ENCODE measurements at regions not wholly inside any gene's neighbourhood (a gene's known extent, or its start where the extent isn't known, plus 50 kb on each side); places are given as distances from the start of the nearest gene placed in this dataset.

DNA sequence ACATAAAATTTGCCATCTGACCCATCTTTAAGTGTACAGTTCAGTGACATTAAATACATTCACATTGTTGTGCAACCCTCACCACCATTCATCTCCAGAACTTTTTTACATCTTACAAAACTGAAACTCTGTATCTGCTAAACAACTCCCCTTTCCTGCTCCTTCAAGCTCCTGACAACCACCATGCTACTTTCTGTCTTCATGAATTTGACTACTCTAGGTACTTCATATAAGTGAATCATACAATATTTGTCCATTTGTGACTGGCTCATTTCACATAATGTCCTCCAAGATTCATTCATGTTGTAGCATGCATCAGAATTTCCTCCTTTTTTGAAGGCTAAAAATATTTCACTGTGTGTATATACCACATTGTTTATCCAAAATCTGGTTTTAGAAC lies 86.9 kb upstream of the SMLR1 start:
- Histone ChIP-seq H3K4me3 (no peak overlapping the region), H4K20me1 (replicated peaks; ENCODE audit: control insufficient read depth, insufficient read depth, low read length) (no peaks in the 10 kb centered on the region), H3K4me1 (replicated peaks in 1 of 2; ENCODE audit: control insufficient read depth in 2 of 2, insufficient read depth in 2 of 2, low read length in 2 of 2) (no peaks in the 10 kb centered on the region), H3K4me2 (ENCODE audit: insufficient read depth, low read length) (no peak overlapping the region), H3K36me3 (ENCODE audit: control insufficient read depth, insufficient read depth, low read length) (no peaks in the 10 kb centered on the region), H3K27me3 (ENCODE audit: control insufficient read depth in 2 of 2, insufficient read depth in 2 of 2, low read length in 2 of 2) (no peaks in the 10 kb centered on the region), H2AFZ (ENCODE audit: low read depth, low read length) (no peak overlapping the region), H3K79me2 (ENCODE audit: control insufficient read depth, insufficient read depth, low read length) (no peaks in the 10 kb centered on the region), H3K9ac (ENCODE audit: insufficient read depth in 1 of 2, low read depth in 2 of 2, low read length in 2 of 2) (no peak overlapping the region), H3K9me1 (ENCODE audit: control insufficient read depth, insufficient read depth, low read length) (no peaks in the 10 kb centered on the region), H3K27ac (ENCODE audit: extremely low read depth, low read depth, low read length) (no peak overlapping the region), H3K9me3 (replicated peaks; ENCODE audit: control insufficient read depth, insufficient read depth, low read depth, low read length) (no peaks in the 10 kb centered on the region; the same call in 1 of the 2 replicates)
- CTCF ChIA-PET (ENCODE audit: low intra/inter-chr PET ratio) = no interaction called here
- FAIRE-seq (no peak), DNase-seq (ENCODE audit: extremely low read depth in 1 of 4, low spot score in 3 of 4) (no peak), ATAC-seq (no peak)
- intact Hi-C loops (cut with micrococcal nuclease) = no loop called here
- no TSS peak for BruUV-seq (replicated peaks)
- in situ Hi-C loops (cut with MboI) = no loop called here
- POLR2A ChIA-PET = no interaction called here
- TF ChIP-seq BRD9 (IDR thresholded peaks at IDR 0.05; ENCODE audit: low read depth, partially characterized antibody) (no peak), RHOXF2B (CRISPR knock-in tag; conservative IDR thresholded peaks at IDR 0.05) (no peak), MTA3 (IDR thresholded peaks at IDR 0.05; ENCODE audit: borderline replicate concordance) (no peak), BHLHE40 (IDR thresholded peaks at IDR 0.05; ENCODE audit: low read length) (no peak), BDP1 (IDR thresholded peaks at IDR 0.05; ENCODE audit: insufficient read depth, insufficient read length) (no peak), RCOR1 (IDR thresholded peaks at IDR 0.05; ENCODE audit: borderline replicate concordance in 1 of 2, low read depth in 2 of 2, low read length in 2 of 2) (no peak), POLR2AphosphoS5 (IDR thresholded peaks at IDR 0.05; ENCODE audit: control insufficient read depth, insufficient read depth, low read depth, low read length) (no peak), ZNF140 (CRISPR knock-in tag; IDR thresholded peaks at IDR 0.05) (no peak), FOXJ3 (CRISPR knock-in tag; IDR thresholded peaks at IDR 0.05) (no peak)
- TF ChIP-seq, protein P1, sequence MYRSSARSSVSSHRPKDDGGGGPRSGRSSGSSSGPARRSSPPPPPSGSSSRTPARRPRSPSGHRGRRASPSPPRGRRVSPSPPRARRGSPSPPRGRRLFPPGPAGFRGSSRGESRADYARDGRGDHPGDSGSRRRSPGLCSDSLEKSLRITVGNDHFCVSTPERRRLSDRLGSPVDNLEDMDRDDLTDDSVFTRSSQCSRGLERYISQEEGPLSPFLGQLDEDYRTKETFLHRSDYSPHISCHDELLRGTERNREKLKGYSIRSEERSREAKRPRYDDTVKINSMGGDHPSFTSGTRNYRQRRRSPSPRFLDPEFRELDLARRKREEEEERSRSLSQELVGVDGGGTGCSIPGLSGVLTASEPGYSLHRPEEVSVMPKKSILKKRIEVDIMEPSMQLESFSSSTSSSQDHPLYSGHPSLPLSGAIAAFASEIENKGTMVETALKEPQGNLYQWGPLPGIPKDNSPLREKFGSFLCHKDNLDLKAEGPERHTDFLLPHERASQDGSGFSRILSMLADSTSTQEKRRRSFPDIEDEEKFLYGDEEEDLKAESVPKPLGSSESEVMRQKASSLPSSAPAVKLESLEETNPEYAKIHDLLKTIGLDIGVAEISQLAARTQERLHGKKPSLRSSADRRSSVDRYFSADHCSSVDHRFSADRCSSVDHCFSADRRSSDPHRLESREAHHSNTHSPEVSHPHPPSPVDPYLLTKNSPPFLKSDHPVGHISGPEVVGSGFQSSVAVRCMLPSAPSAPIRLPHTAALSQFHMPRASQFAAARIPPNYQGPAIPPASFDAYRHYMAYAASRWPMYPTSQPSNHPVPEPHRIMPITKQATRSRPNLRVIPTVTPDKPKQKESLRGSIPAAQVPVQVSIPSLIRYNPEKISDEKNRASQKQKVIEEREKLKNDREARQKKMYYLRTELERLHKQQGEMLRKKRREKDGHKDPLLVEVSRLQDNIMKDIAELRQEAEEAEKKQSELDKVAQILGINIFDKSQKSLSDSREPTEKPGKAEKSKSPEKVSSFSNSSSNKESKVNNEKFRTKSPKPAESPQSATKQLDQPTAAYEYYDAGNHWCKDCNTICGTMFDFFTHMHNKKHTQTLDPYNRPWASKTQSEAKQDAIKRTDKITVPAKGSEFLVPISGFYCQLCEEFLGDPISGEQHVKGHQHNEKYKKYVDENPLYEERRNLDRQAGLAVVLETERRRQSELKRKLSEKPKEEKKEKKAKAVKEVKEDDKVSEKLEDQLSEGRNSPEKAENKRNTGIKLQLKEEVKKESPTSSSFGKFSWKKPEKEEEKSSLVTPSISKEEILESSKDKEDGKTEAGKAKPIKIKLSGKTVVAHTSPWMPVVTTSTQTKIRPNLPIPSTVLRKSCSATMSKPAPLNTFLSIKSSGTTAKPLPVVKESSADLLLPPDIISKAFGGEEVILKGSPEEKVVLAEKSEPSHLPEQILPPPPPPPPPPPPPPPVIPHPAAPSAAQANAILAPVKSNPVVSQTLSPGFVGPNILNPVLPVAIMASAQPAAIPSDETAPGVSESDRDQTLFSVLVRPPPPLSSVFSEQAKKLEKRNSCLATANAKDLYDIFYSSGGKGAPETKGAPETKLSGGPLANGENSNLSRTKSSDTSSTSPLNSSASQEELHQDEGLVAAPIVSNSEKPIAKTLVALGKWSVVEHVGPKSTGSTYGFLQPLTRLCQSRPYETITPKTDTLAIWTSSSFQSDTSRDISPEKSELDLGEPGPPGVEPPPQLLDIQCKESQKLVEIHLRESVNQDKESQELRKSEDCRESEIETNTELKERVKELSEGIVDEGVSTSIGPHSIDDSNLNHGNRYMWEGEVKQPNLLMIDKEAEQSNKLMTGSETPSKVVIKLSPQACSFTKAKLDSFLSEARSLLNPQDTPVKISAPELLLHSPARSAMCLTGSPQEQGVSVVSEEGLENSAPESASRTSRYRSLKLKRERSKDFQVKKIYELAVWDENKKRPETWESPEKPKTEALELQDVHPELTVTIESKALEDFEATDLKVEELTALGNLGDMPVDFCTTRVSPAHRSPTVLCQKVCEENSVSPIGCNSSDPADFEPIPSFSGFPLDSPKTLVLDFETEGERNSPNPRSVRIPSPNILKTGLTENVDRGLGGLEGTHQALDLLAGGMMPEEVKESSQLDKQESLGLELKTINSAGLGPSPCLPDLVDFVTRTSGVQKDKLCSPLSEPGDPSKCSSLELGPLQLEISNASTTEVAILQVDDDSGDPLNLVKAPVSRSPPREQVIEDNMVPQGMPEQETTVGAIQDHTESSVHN (IDR thresholded peaks at IDR 0.05; ENCODE audit: borderline replicate concordance in 1 of 2, low read depth in 1 of 2) = no peak
- TF ChIP-seq, protein P2, sequence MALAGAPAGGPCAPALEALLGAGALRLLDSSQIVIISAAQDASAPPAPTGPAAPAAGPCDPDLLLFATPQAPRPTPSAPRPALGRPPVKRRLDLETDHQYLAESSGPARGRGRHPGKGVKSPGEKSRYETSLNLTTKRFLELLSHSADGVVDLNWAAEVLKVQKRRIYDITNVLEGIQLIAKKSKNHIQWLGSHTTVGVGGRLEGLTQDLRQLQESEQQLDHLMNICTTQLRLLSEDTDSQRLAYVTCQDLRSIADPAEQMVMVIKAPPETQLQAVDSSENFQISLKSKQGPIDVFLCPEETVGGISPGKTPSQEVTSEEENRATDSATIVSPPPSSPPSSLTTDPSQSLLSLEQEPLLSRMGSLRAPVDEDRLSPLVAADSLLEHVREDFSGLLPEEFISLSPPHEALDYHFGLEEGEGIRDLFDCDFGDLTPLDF (CRISPR knock-in tag; IDR thresholded peaks at IDR 0.05) = no peak
- TF ChIP-seq, protein P3, sequence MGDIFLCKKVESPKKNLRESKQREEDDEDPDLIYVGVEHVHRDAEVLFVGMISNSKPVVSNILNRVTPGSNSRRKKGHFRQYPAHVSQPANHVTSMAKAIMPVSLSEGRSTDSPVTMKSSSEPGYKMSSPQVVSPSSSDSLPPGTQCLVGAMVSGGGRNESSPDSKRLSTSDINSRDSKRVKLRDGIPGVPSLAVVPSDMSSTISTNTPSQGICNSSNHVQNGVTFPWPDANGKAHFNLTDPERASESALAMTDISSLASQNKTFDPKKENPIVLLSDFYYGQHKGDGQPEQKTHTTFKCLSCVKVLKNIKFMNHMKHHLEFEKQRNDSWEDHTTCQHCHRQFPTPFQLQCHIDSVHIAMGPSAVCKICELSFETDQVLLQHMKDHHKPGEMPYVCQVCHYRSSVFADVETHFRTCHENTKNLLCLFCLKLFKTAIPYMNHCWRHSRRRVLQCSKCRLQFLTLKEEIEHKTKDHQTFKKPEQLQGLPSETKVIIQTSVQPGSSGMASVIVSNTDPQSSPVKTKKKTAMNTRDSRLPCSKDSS (IDR thresholded peaks at IDR 0.05; ENCODE audit: low read depth, partially characterized antibody) = no peak
